ENCODE measurements at regions not wholly inside any gene's neighbourhood (a gene's known extent, or its start where the extent isn't known, plus 50 kb on each side); places are given as distances from the start of the nearest gene placed in this dataset.

- intact Hi-C loops (cut with DNase I) = no loop called here
- H3K27me3 ChIP-seq = no peaks in the 10 kb centered on the region
- TF ChIP-seq POLR2A (IDR thresholded peaks at IDR 0.05) = no peak
- TF ChIP-seq, protein P1, sequence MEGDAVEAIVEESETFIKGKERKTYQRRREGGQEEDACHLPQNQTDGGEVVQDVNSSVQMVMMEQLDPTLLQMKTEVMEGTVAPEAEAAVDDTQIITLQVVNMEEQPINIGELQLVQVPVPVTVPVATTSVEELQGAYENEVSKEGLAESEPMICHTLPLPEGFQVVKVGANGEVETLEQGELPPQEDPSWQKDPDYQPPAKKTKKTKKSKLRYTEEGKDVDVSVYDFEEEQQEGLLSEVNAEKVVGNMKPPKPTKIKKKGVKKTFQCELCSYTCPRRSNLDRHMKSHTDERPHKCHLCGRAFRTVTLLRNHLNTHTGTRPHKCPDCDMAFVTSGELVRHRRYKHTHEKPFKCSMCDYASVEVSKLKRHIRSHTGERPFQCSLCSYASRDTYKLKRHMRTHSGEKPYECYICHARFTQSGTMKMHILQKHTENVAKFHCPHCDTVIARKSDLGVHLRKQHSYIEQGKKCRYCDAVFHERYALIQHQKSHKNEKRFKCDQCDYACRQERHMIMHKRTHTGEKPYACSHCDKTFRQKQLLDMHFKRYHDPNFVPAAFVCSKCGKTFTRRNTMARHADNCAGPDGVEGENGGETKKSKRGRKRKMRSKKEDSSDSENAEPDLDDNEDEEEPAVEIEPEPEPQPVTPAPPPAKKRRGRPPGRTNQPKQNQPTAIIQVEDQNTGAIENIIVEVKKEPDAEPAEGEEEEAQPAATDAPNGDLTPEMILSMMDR (IDR thresholded peaks at IDR 0.05) = no peak
- no peak overlapping the region for H3K4me3 ChIP-seq
- no peaks in the 10 kb centered on the region for H3K36me3 ChIP-seq
- H3K4me1 ChIP-seq = no peaks in the 10 kb centered on the region
- H3K9me3 ChIP-seq = peaks cover 0 to 8% (median 0%) of the 10 kb centered on the region in 4 donors
- ATAC-seq (no peak), DNase-seq (no peak)
- no peak overlapping the region for H3K27ac ChIP-seq
- WGBS (ENCODE audit: insufficient coverage, low coverage, low lambda C conversion rate, missing lambda C conversion rate) = 13% methylated on average over 1 of the region's 1 CpG
Observed at GRCh38 chr1:229086686-229087085, 184.2 kb upstream of the RAB4A start.

GRCh38 chr1:229087339-229087738 is 183.6 kb upstream of the RAB4A start:
- no peak overlapping the region for H3K27ac ChIP-seq
- no peak for ATAC-seq
- TF ChIP-seq, protein P1 (IDR thresholded peaks at IDR 0.05) = no peak
- no peak for TF ChIP-seq POLR2A (IDR thresholded peaks at IDR 0.05)
- intact Hi-C loops (cut with DNase I) = no loop called here
- H3K4me3 ChIP-seq = no peak overlapping the region
- H3K9me3 ChIP-seq = peaks cover 0 to 8% (median 0%) of the 10 kb centered on the region in 4 donors
- H3K4me1 ChIP-seq = no peaks in the 10 kb centered on the region
- H3K36me3 ChIP-seq = no peaks in the 10 kb centered on the region
- H3K27me3 ChIP-seq = no peaks in the 10 kb centered on the region
- no peak for DNase-seq
- WGBS (ENCODE audit: insufficient coverage, low coverage, low lambda C conversion rate, missing lambda C conversion rate) = 86% methylated on average over 2 of the region's 5 CpGs

DNA sequence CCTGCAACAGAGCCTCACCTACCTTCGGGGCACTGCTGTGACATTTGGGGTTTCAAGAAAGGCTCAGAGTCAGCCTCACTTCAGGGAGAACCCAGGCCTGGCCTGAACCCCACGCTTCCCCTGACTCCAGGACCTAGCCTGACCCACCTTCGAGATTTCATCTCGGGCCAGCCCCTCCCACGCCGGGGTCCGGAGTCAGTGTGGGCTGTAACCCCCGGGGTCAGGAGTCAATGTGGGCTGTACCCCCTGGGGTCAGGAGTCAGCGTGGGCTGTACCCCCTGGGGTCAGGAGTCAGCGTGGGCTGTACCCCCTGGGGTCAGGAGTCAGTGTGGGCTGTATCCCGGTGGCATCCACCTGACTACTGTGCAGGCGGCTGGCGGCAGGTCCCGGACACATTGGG is 183.0 kb upstream of the RAB4A start:
- Histone ChIP-seq H3K27ac (no peak overlapping the region), H3K36me3 (no peaks in the 10 kb centered on the region), H3K4me3 (no peak overlapping the region), H3K27me3 (no peaks in the 10 kb centered on the region), H3K4me1 (no peaks in the 10 kb centered on the region), H3K9me3 (peaks cover 0 to 5% (median 0%) of the 10 kb centered on the region in 4 donors)
- ATAC-seq (no peak), DNase-seq (no peak)
- no CpG with 5 or more reads among the region's 14 CpGs for WGBS (ENCODE audit: insufficient coverage, low coverage, low lambda C conversion rate, missing lambda C conversion rate)
- intact Hi-C loops (cut with DNase I) = no loop called here
- no peak for TF ChIP-seq POLR2A (IDR thresholded peaks at IDR 0.05)
- TF ChIP-seq, protein P1 (IDR thresholded peaks at IDR 0.05) = no peak

- Histone ChIP-seq H3K27me3 (no peaks in the 10 kb centered on the region), H3K9me3 (no peaks in the 10 kb centered on the region), H3K36me3 (no peaks in the 10 kb centered on the region), H3K4me1 (no peaks in the 10 kb centered on the region), H3K4me3 (no peak overlapping the region), H3K27ac (no peak overlapping the region)
- TF ChIP-seq, protein P1 (IDR thresholded peaks at IDR 0.05) = no peak
- no peak for TF ChIP-seq POLR2A (IDR thresholded peaks at IDR 0.05)
- intact Hi-C loops (cut with DNase I) = no loop called here
- DNase-seq = peak in 1 of 3 donors; percentile 31
- 100% methylated on average over 3 of the region's 4 CpGs for WGBS (ENCODE audit: insufficient coverage, low coverage, low lambda C conversion rate, missing lambda C conversion rate)
- no peak for ATAC-seq
Observed at GRCh38 chr1:229088711-229089110, 182.2 kb upstream of the RAB4A start.

Data from right lobe of liver (tissue), 6 donors.